Transverse colon (tissue), 4 donors: ENCODE measurements at regions not wholly inside any gene's neighbourhood (a gene's known extent, or its start where the extent isn't known, plus 50 kb on each side); places are given as distances from the start of the nearest gene placed in this dataset.

Experiments
- DNase-seq: peaks from one replicate; pipeline ENCODE4 v3.0.0-alpha.2; 2019
- H3K27ac ChIP-seq, 4 donors: fragments of 200-600 bp; sonication (generic); 2 replicates each; pipeline ENCODE4 v1.5.1; 2016 to 2018; ENCODE audit warnings: inconsistent platforms in 4 of 4
- H3K27me3 ChIP-seq: fragments of 200-600 bp; sonication (generic); 2 replicates; pipeline ENCODE4 v1.5.1; 2017; ENCODE audit warnings: inconsistent platforms
- H3K36me3 ChIP-seq, 4 donors: fragments of 200-600 bp; sonication (generic); 2 replicates each; pipeline ENCODE4 v1.5.1; 2017 to 2019; ENCODE audit warnings: inconsistent platforms in 4 of 4
- H3K4me1 ChIP-seq, 4 donors: fragments of 200-600 bp; sonication (generic); 2 replicates each; pipeline ENCODE4 v1.5.1; 2017 to 2020; ENCODE audit warnings: inconsistent platforms in 4 of 4
- H3K4me3 ChIP-seq, 4 donors: fragments of 200-600 bp; sonication (generic); 1 replicate in 1 of 4; 2 replicates in 3 of 4; pipeline versions ENCODE4 v1.5.1 to v1.6.1; 2017 to 2019; ENCODE audit warnings: inconsistent platforms in 4 of 4
- H3K9me3 ChIP-seq, 2 donors: fragments of 200-600 bp; sonication (generic); 2 replicates each; pipeline ENCODE4 v1.5.1; 2017 to 2019; ENCODE audit warnings: inconsistent platforms in 2 of 2
- EP300 ChIP-seq: sonication (generic); formaldehyde crosslinking; IDR thresholded peaks from one replicate; pipeline ENCODE4 v1.6.1; 2017; ENCODE audit warnings: antibody characterized with exemption, low read depth
- POLR2A ChIP-seq: fragments of 450-650 bp; IDR thresholded peaks from one replicate; pipeline ENCODE4 v1.6.1; 2016; ENCODE audit warnings: antibody characterized with exemption, mild to moderate bottlenecking, moderate library complexity
- POLR2AphosphoS5 ChIP-seq, 3 donors: sonication (generic); formaldehyde crosslinking; IDR thresholded peaks; one replicate each; pipeline ENCODE4 v1.6.1; 2016; ENCODE audit warnings: antibody characterized with exemption in 3 of 3
- WGBS, 2 donors: methylation state at CpG; one replicate each; pipeline ENCODE4 v1.1.5; 2018; ENCODE audit warnings: low coverage in 1 of 2; 5-methylcytosine and 5-hydroxymethylcytosine counted together
- in situ Hi-C, 4 donors: fragments of 200-750 bp; cut with MboI; loops; one replicate each; pipeline versions ENCODE4 v1.15.0 to v1.15.1; 2017; ENCODE audit warnings: low sequenced_read_pairs in 3 of 4, low pct_ligation_motif_present in 1 of 4, low pct_unique_long_range_greater_than_20kb in 1 of 4
- intact Hi-C: fragments of 100-400 bp; cut with DNase I; formaldehyde crosslinking; loops from one replicate; pipeline ENCODE4 v1.15.1; 2023; ENCODE audit warnings: low total_unique reads
- TF ChIP-seq, protein P1 (sequence below), 5 experiments: fragments of 200-600 bp in 3 of 5; fragments of 450-650 bp in 2 of 5; sonication (generic) in 3 of 5; IDR thresholded peaks; 1 replicate in 2 of 5; 2 replicates in 3 of 5; pipeline ENCODE4 v1.5.1; 2016 to 2017; ENCODE audit warnings: antibody characterized with exemption in 5 of 5, inconsistent platforms in 3 of 5, mild to moderate bottlenecking in 2 of 5, moderate library complexity in 1 of 5

DNA sequence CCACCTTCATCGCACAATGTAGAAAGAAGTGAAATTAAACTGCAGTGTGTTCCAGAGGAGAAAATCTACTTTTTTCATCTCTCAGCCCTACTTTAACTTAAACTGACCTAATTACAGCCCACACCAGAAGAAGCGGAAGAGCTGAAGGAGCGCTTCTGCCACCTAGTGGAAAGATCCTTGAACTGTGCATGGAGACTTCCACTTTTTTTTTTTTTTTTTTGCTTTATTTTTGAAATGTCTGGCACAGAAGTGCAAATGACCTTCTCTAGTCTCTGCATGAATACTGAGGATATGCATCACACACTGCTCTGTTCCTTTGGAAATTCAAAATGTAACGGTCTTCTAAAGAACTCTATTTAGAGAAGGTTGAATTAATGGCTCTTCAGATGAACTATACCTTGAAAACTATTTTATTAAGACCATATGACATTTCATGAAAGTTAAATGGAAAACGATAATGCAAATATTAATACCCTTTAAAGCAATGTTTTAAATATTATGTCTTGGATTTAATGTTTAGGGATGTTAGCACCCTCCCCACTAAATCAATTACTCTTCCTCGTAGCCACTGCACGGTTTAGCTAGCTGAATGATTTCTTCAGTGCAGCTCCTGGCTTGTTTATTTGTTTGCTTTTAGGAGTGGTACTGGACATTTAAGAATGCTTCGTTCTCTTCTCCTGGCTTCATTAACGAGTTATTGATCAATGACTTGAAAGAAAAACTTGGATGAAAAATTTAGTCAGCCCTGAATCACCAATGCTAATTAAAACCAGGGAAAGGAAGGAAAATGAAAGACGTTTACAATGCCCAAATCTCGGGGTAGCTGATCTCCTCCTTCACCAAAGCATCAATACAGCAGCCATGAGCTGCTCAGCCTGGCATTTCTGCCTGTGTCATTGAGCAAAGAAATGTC lies 569.6 kb upstream of the GJE1 start:
- in situ Hi-C loops (no loop called here), intact Hi-C loops (no loop called here)
- WGBS, 2 donors, result 22 to 27% methylated on average over 10 to 11 of the region's 11 CpGs
- peak overlapping the region in 1 of 4 donors; percentile 9 for H3K27ac ChIP-seq
- peak; percentile 49 for DNase-seq
- H3K4me1 ChIP-seq, result peaks cover 0 to 9% (median 4%) of the 10 kb centered on the region in 4 donors
- H3K27me3 ChIP-seq, result no peaks in the 10 kb centered on the region
- peak overlapping the region in 1 of 4 donors; percentile 25 for H3K4me3 ChIP-seq
- no peaks in the 10 kb centered on the region for H3K9me3 ChIP-seq
- no peaks in the 10 kb centered on the region for H3K36me3 ChIP-seq
- no peak for TF ChIP-seq EP300
- TF ChIP-seq, protein P1, sequence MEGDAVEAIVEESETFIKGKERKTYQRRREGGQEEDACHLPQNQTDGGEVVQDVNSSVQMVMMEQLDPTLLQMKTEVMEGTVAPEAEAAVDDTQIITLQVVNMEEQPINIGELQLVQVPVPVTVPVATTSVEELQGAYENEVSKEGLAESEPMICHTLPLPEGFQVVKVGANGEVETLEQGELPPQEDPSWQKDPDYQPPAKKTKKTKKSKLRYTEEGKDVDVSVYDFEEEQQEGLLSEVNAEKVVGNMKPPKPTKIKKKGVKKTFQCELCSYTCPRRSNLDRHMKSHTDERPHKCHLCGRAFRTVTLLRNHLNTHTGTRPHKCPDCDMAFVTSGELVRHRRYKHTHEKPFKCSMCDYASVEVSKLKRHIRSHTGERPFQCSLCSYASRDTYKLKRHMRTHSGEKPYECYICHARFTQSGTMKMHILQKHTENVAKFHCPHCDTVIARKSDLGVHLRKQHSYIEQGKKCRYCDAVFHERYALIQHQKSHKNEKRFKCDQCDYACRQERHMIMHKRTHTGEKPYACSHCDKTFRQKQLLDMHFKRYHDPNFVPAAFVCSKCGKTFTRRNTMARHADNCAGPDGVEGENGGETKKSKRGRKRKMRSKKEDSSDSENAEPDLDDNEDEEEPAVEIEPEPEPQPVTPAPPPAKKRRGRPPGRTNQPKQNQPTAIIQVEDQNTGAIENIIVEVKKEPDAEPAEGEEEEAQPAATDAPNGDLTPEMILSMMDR (IDR thresholded peaks at IDR 0.05), result peak; percentile 72 to 88 (median 78)

DNA sequence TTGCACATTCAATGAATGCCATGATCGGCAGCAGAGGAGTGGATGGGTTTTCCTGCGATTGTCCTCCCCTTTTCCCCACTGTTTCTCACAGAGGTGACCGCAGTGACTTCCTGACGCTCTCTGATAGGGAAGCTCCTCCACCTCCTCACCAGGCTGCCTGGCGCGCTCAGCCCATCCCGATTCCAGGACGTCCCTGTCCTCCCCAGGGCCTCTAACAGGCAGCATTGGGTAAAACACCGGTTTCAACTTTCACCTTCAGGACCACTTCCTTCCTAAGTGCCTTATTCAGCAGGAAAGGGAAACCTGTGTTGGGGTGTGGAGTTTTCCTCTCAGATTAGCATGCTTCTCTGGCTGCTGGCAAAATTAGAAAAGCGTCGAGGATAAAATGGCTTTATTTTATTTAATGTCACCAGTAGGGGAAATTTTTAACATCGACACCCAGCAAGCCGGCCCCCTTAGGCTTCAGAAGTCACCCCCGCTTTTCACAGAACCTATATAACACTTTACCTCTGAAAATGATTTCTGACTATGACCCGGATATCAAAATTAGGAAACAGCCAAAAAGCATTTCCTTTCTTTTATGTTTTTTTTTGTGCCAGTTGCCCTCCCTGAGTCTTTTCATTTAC lies 570.4 kb upstream of the GJE1 start:
- no peaks in the 10 kb centered on the region for H3K9me3 ChIP-seq
- 40 to 45% methylated on average over 9 to 15 of the region's 15 CpGs for WGBS, 2 donors
- peak; percentile 9 for DNase-seq
- H3K27me3 ChIP-seq, result no peaks in the 10 kb centered on the region
- TF ChIP-seq, protein P1 (IDR thresholded peaks at IDR 0.05), result no peak
- no peak for TF ChIP-seq POLR2AphosphoS5 (IDR thresholded peaks at IDR 0.05)
- TF ChIP-seq EP300, result no peak
- TF ChIP-seq POLR2A, result no peak
- in situ Hi-C loops (no loop called here), intact Hi-C loops (no loop called here)
- no peaks in the 10 kb centered on the region for H3K36me3 ChIP-seq
- peak overlapping the region in 1 of 4 donors; percentile 25 for H3K4me3 ChIP-seq
- H3K27ac ChIP-seq, result peak overlapping the region in 1 of 4 donors; percentile 9
- peaks cover 0 to 9% (median 4%) of the 10 kb centered on the region in 4 donors for H3K4me1 ChIP-seq

DNA sequence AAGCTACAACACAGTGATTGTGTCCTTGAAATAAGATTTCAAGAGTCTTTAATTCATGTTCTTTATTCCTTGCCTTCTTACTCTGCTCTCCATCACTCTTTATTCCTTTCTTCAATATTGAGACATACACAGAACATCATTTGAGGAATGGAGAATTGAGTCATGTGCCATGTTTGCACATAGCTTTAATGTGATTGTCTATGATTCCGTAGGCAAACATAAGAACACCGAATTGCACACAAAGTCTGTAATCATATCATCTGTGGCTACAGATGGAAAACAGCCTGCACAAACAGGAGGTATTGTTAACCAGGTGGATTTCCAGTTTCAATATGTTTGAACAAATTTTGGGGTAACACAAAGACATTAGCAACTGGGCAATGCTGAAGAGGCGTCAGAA lies 571.6 kb upstream of the GJE1 start:
- Histone ChIP-seq H3K36me3 (no peaks in the 10 kb centered on the region), H3K4me3 (no peak overlapping the region), H3K27ac (no peak overlapping the region), H3K9me3 (no peaks in the 10 kb centered on the region), H3K27me3 (no peaks in the 10 kb centered on the region), H3K4me1 (peaks cover 0 to 9% (median 4%) of the 10 kb centered on the region in 4 donors)
- no peak for DNase-seq
- WGBS, 2 donors, result 52 to 55% methylated on average over 3 of the region's 3 CpGs
- in situ Hi-C loops, result no loop called here
- intact Hi-C loops, result no loop called here
- TF ChIP-seq, protein P1 (IDR thresholded peaks at IDR 0.05), result no peak
- TF ChIP-seq EP300 (no peak), POLR2AphosphoS5 (IDR thresholded peaks at IDR 0.05) (no peak), POLR2A (no peak)

DNA sequence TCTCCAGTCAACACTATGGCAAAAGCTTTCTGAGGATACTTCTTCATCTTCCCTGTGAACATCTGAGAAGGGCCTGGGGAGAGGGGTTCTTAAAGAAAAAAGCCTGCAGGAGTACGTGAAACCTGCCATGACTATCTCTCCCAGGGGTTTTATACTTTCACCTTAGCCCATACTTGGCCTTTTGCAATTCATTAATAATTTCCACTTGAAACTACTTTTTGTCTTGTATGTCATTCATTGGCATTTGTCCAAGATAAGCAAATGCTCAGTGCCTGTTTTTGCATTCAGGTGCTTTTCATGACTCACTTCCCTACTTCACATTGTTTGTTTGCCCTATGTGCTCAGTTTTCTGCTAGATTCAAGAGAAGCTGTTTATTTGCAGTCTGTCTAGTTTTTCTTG lies 580.3 kb upstream of the GJE1 start:
- no peak overlapping the region for H3K4me3 ChIP-seq
- in situ Hi-C loops (no loop called here), intact Hi-C loops (no loop called here)
- no peaks in the 10 kb centered on the region for H3K27me3 ChIP-seq
- no peaks in the 10 kb centered on the region for H3K4me1 ChIP-seq
- WGBS, 2 donors, result 71 to 86% methylated on average over 1 of the region's 1 CpG
- TF ChIP-seq POLR2A (no peak), POLR2AphosphoS5 (IDR thresholded peaks at IDR 0.05) (no peak), EP300 (no peak)
- TF ChIP-seq, protein P1 (IDR thresholded peaks at IDR 0.05), result no peak
- no peak overlapping the region for H3K27ac ChIP-seq
- no peak for DNase-seq
- peaks cover 4 to 5% of the 10 kb centered on the region in 2 donors for H3K9me3 ChIP-seq
- H3K36me3 ChIP-seq, result no peaks in the 10 kb centered on the region
